Thoracic aorta (tissue), 2 donors: ENCODE measurements at regions not wholly inside any gene's neighbourhood (a gene's known extent, or its start where the extent isn't known, plus 50 kb on each side); places are given as distances from the start of the nearest gene placed in this dataset.

Experiments used
- ATAC-seq: fragments of 150-250 bp; one replicate; pipeline ENCODE4 v1.8.0; 2017; ENCODE audit warnings: low read depth; ENCODE audit not compliant: insufficient number of reproducible peaks, low FRiP score
- DNase-seq: peaks from one replicate; pipeline ENCODE4 v3.0.0-alpha.2; 2020; ENCODE audit warnings: low spot score
- H3K27ac ChIP-seq, 2 donors: fragments of 200-600 bp; sonication (generic); 1 replicate in 1 of 2; 2 replicates in 1 of 2; pipeline ENCODE4 v1.5.1; 2016; ENCODE audit warnings: mild to moderate bottlenecking in 2 of 2, moderate library complexity in 2 of 2
- H3K27me3 ChIP-seq: fragments of 200-600 bp; sonication (generic); replicated peaks from 2 replicates; pipeline ENCODE4 v1.6.0; 2016; ENCODE audit warnings: mild to moderate bottlenecking; ENCODE audit not compliant: insufficient read depth
- H3K36me3 ChIP-seq: fragments of 200-600 bp; sonication (generic); one replicate; pipeline ENCODE4 v1.5.1; 2016
- H3K4me1 ChIP-seq, 2 donors: fragments of 200-600 bp; sonication (generic); 1 replicate in 1 of 2; 2 replicates in 1 of 2; pipeline versions ENCODE4 v1.5.1 to v1.6.0; 2016; ENCODE audit warnings: low read depth in 2 of 2, mild to moderate bottlenecking in 1 of 2; ENCODE audit not compliant: control insufficient read depth in 1 of 2
- H3K4me3 ChIP-seq: fragments of 200-600 bp; sonication (generic); 2 replicates; pipeline ENCODE4 v1.5.1; 2016; ENCODE audit warnings: mild to moderate bottlenecking
- H3K9me3 ChIP-seq: fragments of 200-600 bp; sonication (generic); 2 replicates; pipeline ENCODE4 v1.5.1; 2016
- TF ChIP-seq, protein P1 (sequence below): fragments of 200-600 bp; sonication (generic); IDR thresholded peaks from one replicate; pipeline ENCODE4 v1.5.1; 2019; ENCODE audit warnings: antibody characterized with exemption

GRCh38 chr13:44748439-44748838 is 172.3 kb upstream of the TSC22D1 start:
- no peak for DNase-seq
- Histone ChIP-seq H3K27ac (no peak overlapping the region), H3K9me3 (no peaks in the 10 kb centered on the region)

DNA sequence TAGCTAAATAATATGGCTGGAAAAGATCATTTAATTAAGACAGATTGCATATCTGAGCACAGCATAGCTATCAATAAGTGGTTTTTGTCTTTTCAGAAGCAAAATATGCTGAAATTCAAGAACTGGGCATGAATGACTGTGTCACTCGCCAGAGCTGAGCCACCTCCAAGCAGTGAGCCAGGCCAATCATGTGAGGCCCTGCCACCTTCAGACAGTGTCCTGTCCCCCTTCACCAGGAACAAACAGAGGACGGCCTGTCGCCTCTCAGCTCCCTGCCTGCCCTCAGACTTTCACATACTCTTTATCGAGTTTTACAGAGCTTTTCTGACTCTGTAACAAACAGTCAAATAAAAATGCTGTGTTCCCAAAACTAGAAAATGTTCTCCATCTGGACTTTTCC is 171.0 kb upstream of the TSC22D1 start:
- no peak for ATAC-seq
- TF ChIP-seq, protein P1, sequence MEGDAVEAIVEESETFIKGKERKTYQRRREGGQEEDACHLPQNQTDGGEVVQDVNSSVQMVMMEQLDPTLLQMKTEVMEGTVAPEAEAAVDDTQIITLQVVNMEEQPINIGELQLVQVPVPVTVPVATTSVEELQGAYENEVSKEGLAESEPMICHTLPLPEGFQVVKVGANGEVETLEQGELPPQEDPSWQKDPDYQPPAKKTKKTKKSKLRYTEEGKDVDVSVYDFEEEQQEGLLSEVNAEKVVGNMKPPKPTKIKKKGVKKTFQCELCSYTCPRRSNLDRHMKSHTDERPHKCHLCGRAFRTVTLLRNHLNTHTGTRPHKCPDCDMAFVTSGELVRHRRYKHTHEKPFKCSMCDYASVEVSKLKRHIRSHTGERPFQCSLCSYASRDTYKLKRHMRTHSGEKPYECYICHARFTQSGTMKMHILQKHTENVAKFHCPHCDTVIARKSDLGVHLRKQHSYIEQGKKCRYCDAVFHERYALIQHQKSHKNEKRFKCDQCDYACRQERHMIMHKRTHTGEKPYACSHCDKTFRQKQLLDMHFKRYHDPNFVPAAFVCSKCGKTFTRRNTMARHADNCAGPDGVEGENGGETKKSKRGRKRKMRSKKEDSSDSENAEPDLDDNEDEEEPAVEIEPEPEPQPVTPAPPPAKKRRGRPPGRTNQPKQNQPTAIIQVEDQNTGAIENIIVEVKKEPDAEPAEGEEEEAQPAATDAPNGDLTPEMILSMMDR: no peak
- DNase-seq: no peak
- H3K27ac ChIP-seq: peak overlapping the region; percentile 10 to 68
- H3K36me3 ChIP-seq: no peaks in the 10 kb centered on the region
- H3K4me1 ChIP-seq: peaks cover 7 to 15% of the 10 kb centered on the region in 2 donors
- no peak overlapping the region for H3K4me3 ChIP-seq
- H3K27me3 ChIP-seq: no peaks in the 10 kb centered on the region
- H3K9me3 ChIP-seq: no peaks in the 10 kb centered on the region

More at GRCh38 chr13:44748439-44748838, 172.3 kb upstream of the TSC22D1 start:
- Histone ChIP-seq H3K4me3 (no peak overlapping the region), H3K4me1 (peaks cover 7 to 15% of the 10 kb centered on the region in 2 donors), H3K36me3 (no peaks in the 10 kb centered on the region), H3K27me3 (no peaks in the 10 kb centered on the region)
- ATAC-seq: no peak
- TF ChIP-seq, protein P1: no peak

DNA sequence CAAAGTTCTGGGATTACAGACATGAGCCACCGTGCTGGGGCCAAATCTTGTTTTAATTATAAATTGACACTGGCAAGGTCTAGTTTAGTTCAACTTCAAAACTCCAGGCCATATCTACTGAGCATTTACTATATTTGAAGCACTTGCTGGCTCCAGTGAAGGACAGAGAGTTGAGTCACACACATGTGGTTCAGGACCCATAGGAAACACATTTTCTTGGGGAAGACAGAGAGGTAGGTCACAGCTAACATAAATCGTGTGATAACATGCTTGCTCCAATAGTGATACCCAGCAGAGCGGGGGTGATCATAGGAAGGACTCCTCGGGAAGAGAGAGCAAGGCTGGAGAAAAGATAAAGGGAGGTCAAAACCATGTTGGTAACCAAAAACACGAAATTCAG is 170.6 kb upstream of the TSC22D1 start:
- DNase-seq (no peak), ATAC-seq (no peak)
- Histone ChIP-seq H3K36me3 (no peaks in the 10 kb centered on the region), H3K9me3 (no peaks in the 10 kb centered on the region), H3K4me3 (no peak overlapping the region), H3K27me3 (no peaks in the 10 kb centered on the region), H3K27ac (peak overlapping the region; percentile 10 to 68), H3K4me1 (peaks cover 7 to 15% of the 10 kb centered on the region in 2 donors)
- TF ChIP-seq, protein P1: no peak

DNA sequence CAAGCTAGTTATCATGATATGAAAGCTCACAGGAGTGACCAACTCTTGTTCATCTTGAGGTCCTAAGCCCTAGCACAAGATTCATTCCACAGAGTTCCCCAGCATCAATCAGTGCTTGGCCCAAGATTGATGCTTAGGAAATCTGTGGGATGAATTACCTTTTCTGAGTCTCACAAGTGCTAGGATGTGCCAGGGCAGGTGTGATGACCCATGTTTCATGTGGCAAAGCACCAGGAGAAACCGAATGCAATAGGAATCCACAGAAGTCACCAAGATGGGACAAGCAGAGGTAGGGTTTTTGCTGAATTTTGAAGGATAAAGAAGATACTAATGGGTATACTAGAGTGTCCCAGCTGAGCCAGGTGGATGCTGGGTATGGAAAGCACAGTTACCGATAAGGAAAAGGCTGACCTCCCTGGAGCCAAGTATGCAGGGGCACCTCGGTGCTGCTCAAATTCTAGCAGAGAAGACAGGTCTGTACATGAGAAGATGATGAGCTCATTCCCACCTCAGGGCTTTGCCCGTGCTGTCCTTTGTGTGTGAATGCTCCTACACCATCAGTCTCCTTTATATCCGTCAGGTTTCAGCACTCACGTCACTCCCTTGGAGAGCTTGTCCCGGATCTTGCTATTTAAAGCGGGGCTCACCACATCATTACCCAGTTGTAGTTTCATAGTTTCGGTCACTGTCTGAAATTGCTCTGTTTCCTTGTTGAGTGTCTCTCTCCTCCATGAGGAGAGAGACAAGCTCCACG is 168.9 kb upstream of the TSC22D1 start:
- Histone ChIP-seq H3K27me3 (no peaks in the 10 kb centered on the region), H3K36me3 (no peaks in the 10 kb centered on the region), H3K27ac (no peak overlapping the region), H3K4me1 (peaks cover 7 to 15% of the 10 kb centered on the region in 2 donors), H3K9me3 (no peaks in the 10 kb centered on the region), H3K4me3 (no peak overlapping the region)
- DNase-seq (no peak), ATAC-seq (no peak)
- TF ChIP-seq, protein P1: no peak

DNA sequence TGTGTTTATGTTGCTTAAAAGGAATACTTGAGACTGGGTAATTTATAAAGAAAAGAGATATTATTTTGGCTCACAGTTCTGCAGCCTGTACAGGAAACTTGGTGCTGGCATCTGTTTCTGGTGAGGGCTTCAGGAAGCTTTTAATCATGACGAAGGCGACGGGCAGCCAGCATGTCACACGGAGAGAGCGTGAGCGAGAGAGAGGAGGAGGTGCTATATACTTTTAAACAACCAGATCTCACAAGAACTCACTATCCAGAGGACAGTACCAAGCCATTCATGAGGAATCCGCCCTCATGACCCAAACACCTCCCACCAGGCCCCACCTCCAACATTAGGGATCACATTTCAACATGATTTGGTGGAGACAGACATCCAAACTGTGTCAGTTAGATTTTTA is 163.4 kb upstream of the TSC22D1 start:
- no peaks in the 10 kb centered on the region for H3K27me3 ChIP-seq
- TF ChIP-seq, protein P1: no peak
- no peaks in the 10 kb centered on the region for H3K36me3 ChIP-seq
- no peaks in the 10 kb centered on the region for H3K9me3 ChIP-seq
- H3K4me3 ChIP-seq: no peak overlapping the region
- ATAC-seq (no peak), DNase-seq (no peak)
- H3K27ac ChIP-seq: no peak overlapping the region
- peaks cover 2 to 6% of the 10 kb centered on the region in 2 donors for H3K4me1 ChIP-seq
